ENCODE measurements at regions not wholly inside any gene's neighbourhood (a gene's known extent, or its start where the extent isn't known, plus 50 kb on each side); places are given as distances from the start of the nearest gene placed in this dataset.

- intact Hi-C loops (cut with DNase I) = no loop called here
- 82% methylated on average over 26 of the region's 26 CpGs for WGBS
- H3K27ac ChIP-seq = no peak overlapping the region
- TF ChIP-seq CTCF (IDR thresholded peaks at IDR 0.05) (no peak), POLR2A (IDR thresholded peaks at IDR 0.05) (no peak), POLR2AphosphoS5 (IDR thresholded peaks at IDR 0.05) (no peak)
- no peaks in the 10 kb centered on the region for H3K27me3 ChIP-seq (replicated peaks; ENCODE audit: insufficient read depth)
- no peaks in the 10 kb centered on the region for H3K9me3 ChIP-seq
- DNase-seq (ENCODE audit: low spot score) = no peak
- no peaks in the 10 kb centered on the region for H3K36me3 ChIP-seq
- H3K4me3 ChIP-seq = no peak overlapping the region
- no peaks in the 10 kb centered on the region for H3K4me1 ChIP-seq (replicated peaks)
These were observed 258.7 kb upstream of the IRX4 start for GRCh38 chr5:2141254-2142000.

- no peaks in the 10 kb centered on the region for H3K36me3 ChIP-seq
- H3K27ac ChIP-seq = no peak overlapping the region
- TF ChIP-seq POLR2AphosphoS5 (IDR thresholded peaks at IDR 0.05) (no peak), POLR2A (IDR thresholded peaks at IDR 0.05) (no peak), CTCF (IDR thresholded peaks at IDR 0.05) (no peak)
- WGBS = 70% methylated on average over 25 of the region's 25 CpGs
- H3K4me3 ChIP-seq = no peak overlapping the region
- no peak for DNase-seq (ENCODE audit: low spot score)
- H3K27me3 ChIP-seq (replicated peaks; ENCODE audit: insufficient read depth) = no peaks in the 10 kb centered on the region
- no peaks in the 10 kb centered on the region for H3K4me1 ChIP-seq (replicated peaks)
- H3K9me3 ChIP-seq = no peaks in the 10 kb centered on the region
- intact Hi-C loops (cut with DNase I) = no loop called here
These were observed 257.9 kb upstream of the IRX4 start for GRCh38 chr5:2140501-2141175.

DNA sequence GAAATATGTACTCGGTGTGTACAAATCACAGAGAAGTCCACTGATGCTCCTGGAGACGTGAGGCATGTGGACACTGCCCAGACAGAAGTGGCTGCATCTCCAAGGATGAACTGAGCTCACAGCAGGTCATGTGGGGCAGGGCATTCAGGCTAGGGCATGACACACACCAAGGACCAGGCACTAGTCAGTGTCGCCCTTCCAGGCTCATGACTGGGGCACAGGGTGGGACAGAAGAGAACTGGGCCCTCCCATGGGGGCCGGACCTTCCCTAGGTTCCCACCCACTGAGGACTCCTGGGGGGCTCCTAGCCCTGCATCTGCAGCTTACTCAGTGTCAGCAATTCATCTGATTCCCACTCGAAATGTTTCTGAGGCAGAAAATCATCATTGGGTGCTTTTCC lies 256.8 kb upstream of the IRX4 start:
- Histone ChIP-seq H3K27ac (no peak overlapping the region), H3K4me3 (no peak overlapping the region), H3K4me1 (replicated peaks) (no peaks in the 10 kb centered on the region), H3K9me3 (no peaks in the 10 kb centered on the region), H3K27me3 (replicated peaks; ENCODE audit: insufficient read depth) (no peaks in the 10 kb centered on the region), H3K36me3 (no peaks in the 10 kb centered on the region)
- TF ChIP-seq POLR2A (IDR thresholded peaks at IDR 0.05) (no peak), CTCF (IDR thresholded peaks at IDR 0.05) (no peak), POLR2AphosphoS5 (IDR thresholded peaks at IDR 0.05) (no peak)
- no peak for DNase-seq (ENCODE audit: low spot score)
- intact Hi-C loops (cut with DNase I) = no loop called here
- WGBS = 84% methylated on average over 5 of the region's 5 CpGs

DNA sequence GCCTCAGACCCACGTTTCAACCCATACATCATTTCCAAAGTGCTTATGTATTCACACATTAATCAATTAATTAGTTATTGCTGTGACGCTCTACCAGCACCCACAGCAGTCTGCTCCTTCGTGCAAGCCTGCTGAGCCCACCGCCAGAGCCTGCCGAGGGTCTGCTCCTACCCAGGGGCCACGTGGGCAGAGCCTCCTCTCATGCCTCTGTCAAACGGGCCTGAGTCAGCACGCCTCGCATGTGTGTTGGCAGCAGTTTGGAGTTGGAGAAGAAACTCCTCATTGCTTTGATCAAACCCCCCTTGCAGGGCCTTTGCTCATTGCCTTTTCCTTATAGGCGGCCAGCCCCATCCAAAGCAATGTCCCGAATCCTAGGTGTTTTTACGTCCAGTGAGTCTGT lies 256.2 kb upstream of the IRX4 start:
- Histone ChIP-seq H3K4me1 (replicated peaks) (no peaks in the 10 kb centered on the region), H3K4me3 (no peak overlapping the region), H3K9me3 (no peaks in the 10 kb centered on the region), H3K27me3 (replicated peaks; ENCODE audit: insufficient read depth) (no peaks in the 10 kb centered on the region), H3K27ac (no peak overlapping the region), H3K36me3 (no peaks in the 10 kb centered on the region)
- intact Hi-C loops (cut with DNase I) = no loop called here
- no peak for DNase-seq (ENCODE audit: low spot score)
- TF ChIP-seq CTCF (IDR thresholded peaks at IDR 0.05) = no peak
- TF ChIP-seq POLR2A (IDR thresholded peaks at IDR 0.05) = no peak
- no peak for TF ChIP-seq POLR2AphosphoS5 (IDR thresholded peaks at IDR 0.05)
- WGBS = 86% methylated on average over 12 of the region's 12 CpGs
